Activated CD4-positive, alpha-beta T cell treated with anti-CD3 and anti-CD28 coated beads, Interleukin-2, Interleukin-4, amounts not matched to agents 100 ng/mL and 50 ng/mL, durations not matched to agents 16 hours and 8 hours (primary cell): ENCODE measurements at regions not wholly inside any gene's neighbourhood (a gene's known extent, or its start where the extent isn't known, plus 50 kb on each side); places are given as distances from the start of the nearest gene placed in this dataset.

Source experiments
- DNase-seq: peaks from one replicate; pipeline ENCODE4 v3.0.0-alpha.2; 2020; ENCODE audit warnings: low spot score

DNA sequence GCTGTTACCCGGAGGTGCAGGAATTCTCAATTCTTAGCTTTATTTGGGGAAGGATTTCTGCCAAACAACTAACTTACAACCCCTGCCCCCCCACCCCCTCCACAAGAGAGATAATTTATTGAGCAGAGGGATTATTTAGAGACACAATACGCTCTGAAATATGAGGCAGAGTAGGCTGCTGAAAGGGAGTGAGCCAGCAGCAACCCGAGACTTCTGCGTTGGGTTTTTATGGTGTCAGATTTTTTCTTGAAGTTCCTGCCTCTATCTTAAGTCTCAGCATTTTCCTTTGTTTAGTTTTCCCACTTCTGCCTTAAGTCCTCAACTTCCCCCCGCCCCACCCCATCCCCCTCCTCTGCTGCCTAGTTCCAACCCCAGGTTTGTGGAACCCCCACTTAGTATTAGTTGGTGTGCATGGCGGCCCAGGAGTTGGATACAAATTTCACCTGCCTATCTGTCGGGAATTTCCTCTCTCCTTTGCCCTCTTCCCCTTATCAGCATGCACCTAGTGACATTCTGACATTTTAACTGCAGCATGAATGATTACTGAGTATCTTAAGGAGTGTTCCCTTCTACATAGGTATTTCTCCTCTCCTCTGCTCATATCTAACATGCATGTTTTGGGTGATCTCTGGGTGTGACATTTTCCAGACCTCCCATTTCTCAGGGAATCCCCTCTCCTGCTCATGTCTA, 1635.9 kb upstream of the LRRTM1 start:
- DNase-seq = no peak

DNA sequence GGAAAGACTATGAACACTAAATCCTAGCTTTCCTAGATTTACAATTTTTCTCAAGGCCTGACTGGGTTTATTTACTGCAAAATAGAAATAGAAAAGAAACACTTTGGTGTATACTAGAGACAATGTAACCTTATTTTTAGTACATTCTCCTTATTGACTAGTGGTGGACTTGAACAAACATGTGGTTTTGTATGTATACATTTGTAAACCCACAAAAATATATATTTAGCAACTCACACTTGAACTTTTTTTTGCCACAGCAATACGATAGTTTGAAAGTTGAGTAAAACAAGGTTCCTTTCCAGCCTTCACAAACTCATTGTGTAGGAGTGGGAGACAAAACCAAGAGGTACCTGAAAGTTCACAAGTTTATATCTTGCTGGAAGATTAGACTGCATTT, 1633.4 kb upstream of the LRRTM1 start:
- DNase-seq = no peak

DNA sequence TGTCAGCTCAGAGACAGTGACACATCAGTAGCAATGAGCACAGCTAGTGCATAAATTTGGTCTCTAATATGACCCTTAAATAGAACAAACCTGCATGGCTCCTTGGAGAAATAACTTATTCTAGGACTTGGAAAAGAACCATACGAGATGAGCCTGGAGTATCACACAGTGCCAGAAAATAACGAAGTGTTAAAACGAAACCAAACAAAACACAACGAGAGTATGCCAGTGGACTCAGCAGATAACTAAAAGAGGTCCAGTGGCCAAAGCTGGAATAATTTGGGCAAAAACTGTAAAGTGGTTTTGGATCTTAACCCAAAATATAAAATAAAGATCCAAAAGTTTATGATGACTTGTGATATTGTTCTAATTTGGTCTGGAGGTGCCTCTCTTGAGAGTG, 1599.0 kb upstream of the LRRTM1 start:
- DNase-seq = no peak

DNA sequence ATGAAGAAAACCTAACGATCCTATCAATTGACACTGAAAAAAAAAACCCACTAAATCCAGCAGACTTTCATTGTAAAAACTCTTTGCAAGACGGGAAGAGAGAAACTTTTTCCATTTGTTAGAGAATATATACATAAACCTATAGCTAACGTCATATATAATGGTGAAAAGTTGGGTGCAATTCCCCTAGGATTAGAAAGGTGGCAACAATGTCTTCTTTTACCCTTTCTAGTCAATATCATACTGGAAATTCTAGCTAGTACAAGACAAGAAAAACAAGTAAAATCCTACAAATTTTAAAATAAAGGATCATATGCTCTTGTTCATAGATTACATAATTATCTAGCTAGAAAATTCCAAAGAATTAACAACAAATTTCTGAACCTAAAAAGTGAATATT, 1596.5 kb upstream of the LRRTM1 start:
- DNase-seq = no peak

DNA sequence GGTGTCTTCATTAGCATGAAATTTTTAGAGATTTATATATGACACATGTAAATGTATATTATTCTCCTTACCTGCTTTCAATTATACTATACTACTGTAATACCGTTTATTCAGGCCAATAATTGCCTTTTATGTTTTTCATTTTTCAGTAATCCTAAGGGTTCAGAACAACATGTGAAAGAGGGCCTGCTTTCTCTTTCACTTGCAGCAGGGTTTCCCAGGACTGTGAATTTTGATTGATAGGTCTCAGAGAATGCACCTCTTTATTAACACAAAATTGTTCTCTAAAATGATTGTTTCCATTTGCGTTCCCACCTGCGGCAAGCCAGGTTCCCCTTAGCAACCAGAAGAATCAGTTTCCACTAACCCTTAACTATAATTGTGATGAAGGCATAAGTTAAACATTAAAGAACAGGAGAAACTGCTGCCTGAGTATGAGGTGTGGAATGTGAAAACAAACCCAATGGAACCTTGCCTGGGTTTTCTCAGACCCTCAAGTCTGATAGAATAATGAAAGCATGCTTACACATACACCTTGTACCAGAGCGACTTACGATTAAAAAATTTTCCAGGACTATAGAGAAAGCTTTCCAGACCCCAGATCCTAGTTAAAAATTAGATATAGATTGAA, 1591.2 kb upstream of the LRRTM1 start:
- DNase-seq = no peak

DNA sequence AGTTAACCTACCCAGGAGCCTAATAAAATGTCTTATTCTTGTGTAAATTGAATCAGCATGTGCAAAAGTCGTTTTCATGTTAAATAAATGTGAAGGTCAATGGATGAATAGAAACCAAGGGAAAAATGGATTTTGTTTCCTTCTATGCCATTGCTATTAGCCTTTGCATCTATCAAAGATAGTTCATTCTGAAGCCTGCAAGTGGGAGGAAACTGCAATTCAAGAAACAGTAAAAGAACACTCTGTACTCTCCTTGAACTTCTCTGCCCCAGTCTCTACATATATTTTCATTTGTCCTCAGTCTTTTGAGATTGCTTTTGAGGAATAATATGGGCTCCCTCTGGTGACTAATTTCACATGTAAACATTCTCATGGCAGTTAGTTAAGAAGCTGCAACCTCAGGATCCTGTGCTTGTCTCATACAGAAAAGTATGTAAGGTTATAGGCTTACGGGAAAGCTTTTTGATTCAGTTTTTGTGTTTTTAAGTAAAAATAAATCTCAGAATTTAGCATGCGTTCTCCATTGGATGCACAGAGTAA, 1590.0 kb upstream of the LRRTM1 start:
- no peak for DNase-seq

DNA sequence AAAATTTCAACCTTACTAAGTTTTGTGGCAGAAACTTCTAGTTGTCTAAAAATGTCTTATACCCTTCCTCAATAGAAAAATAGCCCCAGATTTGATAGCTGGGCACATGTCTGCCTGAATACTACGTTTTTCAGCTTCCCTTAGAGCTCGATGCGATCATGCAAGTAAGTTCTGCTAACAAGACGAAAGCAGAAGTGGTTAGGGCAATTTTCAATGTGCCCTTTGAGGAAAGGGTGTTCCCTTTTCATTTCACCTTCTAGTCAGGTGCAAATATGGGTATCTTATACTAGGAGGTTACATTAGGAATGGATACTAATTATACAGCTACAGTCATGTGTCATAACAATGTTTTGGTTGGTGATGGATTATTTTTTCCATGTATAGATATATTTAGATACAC, 1572.1 kb upstream of the LRRTM1 start:
- no peak for DNase-seq

DNA sequence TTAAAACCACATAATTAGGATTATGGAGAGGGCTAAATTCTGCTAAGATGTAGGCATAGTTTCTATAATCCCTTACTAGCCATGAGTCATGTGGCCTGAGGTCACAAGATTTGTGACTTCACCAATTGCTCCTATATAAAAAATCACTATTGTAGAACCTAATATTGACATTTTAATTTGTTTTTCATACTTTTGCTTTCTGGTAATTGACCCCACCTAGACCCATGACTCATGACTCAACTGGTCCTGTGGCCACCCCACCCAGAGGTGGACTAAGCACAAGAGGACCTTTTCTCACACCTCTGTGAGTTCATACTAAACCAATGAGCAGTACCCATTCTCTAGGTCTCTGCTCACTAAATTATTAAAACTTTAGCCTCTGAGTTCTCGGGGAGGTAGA, 1567.5 kb upstream of the LRRTM1 start:
- DNase-seq = no peak

DNA sequence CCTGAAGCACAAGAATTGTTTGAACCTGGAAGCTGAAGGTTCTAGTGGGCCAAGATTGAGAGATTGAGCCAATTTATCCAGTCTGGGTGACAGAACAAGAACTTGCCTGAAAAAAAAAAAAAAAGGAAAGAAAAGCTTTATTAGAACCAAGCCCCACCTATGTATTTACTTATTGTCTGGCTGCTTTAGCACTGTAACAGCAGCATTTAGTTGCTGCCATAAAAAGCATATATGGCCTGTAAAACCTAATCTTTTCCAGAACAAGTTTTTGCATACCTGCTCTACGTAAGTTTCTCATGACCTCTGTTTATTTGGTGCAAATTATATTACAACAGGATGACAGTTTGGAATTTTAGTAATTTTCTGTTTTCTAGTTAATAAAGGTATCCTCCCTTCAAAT, 1565.6 kb upstream of the LRRTM1 start:
- no peak for DNase-seq

DNA sequence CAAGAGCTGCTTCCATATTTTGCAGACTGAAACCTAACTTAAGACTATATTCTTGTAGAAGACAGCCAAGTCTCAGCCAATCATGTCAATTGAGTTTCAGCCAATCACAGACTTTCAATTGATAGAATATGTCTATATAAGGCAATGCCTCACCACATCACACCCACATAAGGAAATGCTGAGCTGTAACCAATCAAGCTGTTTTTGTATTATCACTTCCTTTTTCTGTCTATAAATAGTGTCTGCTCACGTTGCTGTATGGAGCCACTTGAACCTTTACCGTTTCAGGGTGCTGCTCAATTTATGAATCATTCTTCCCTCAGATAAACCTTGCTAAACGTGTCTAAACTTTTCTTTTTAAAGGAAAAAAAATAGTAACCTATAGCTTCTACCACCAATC, 1554.4 kb upstream of the LRRTM1 start:
- DNase-seq = no peak

DNA sequence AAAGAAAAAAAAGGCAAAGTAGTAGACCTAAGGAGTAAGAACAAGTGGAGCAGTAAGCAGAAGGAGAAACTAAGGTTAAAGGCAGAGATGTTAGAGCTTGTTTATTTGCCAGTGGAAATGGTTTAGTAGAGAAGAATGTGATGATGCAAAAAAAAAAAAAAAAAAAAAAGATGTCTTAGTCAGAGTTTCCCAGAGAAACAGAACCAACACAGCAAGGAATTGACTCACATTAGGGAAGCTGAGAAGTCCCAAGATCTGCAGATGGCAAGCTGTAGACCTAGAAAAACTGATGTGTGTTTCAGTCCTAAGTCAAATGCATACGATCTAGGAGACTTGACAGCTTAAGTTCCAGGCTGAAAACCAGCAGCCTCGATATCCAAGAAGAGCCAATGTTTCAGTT, 1548.8 kb upstream of the LRRTM1 start:
- DNase-seq = no peak

DNA sequence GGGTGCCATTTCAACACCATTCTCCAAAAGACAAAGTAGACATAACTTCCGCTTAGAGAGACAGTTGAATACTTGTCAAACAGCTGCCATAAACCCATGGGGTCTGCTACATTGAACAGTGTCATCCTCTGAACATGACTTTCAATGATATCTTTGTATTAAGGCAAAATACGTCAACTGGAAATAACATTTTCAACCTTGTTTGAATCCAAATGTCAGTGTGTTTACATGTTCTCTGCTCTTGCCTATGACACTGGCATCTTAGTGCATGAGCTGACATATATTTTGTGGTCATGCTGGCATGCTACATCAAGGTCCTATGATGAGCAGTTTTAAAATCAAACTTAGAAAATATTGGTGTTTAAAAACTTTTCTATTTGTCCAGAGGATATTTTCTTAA, 1548.1 kb upstream of the LRRTM1 start:
- DNase-seq = no peak

DNA sequence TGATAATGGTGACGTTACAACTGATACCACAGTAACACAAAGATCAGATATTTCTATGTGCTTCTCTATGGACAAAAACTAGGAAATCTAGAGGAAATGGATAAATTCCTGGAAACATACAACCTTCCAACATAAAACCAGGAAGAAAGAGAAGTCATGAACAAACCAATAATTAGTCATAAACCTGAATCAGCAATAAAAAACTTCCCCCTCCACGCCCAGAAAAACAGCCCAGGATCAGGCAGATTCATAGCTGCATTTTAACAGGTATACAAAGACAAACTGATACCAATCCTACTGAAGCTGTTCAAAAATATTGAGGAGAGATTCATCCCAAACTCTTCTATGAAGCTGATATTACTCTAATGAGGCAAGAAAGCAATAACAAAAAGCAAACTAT, 1535.2 kb upstream of the LRRTM1 start:
- no peak for DNase-seq

DNA sequence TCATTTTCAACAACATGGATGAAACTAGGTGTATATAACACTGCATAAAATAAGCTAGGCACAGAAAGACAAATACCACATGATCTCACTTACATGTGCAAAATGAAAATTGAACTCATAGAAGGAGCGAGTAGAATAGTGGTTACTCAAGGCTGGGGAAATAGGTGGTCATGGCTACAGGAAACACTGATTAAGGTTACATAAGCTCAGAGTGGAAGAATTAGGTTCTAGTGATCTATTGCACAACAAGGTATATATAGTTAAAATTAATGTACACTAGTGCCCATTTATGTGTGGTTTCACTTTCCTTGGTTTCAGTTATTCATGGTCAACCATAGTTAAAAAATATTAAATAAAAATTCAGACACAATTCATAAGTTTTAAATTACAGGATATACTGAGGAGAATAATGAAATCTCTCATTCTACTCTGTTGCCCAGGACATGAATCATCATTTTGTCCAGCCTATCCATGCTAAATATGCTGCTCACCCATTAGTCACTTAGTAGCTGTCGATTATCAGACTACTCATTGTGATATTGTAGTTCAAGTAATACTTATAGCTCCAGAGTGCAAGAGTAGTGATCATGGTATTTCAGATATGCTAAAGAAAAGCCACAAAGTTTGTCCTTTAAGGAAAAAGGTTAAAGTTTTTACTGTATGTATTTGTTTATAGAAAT, 1530.9 kb upstream of the LRRTM1 start:
- no peak for DNase-seq

DNA sequence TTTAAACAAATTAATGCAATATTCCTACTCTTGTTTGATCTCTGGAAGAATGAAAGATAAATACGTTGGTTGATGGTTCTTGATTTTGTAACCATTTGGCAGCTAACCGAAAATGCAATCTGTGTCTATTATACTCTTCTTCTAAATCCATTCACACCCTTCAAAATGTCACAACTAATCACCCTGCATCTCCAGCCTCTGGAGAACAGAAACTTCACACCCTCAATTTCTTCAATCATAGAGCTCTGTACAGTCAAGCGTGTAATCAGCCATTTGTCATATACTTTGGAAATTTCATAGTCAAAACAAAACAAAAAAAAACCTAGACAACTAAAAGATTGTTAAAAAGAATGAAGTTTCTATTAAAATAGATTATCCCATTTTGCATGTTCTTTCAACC, 1482.3 kb upstream of the LRRTM1 start:
- DNase-seq = no peak

DNA sequence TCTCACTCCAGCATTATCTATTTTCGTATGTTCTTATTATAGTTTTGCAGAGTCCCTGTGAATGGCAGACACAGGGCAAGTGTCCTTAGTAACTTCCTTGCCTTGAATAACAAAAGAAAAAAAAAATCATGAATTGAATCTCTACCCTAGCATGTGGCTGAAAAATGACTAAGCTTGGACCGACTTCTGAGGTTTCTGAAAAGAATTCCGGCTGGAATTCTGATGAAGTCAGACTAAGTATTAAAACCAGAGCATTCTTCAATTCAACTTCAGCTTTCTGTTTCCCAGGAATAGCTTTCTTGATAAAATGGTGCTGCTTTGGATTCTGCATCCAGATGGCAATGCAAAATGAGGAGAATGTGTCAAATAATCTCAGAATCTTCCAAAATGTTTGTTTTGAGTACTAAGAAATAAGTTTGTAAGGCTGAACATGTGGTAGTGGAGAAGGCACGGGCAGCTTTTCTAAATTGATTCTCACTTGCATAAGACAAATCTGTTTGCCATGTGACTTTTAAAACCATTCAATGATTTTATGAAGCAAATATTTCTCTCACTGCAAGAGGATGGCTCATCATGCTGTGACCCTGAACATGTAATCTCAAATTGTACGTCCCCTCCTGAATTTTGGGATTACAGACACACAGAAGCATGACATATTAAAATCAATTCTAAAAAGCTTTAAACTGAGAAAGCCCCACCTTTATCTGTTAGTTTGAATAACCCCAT, 1462.8 kb upstream of the LRRTM1 start:
- DNase-seq = no peak

DNA sequence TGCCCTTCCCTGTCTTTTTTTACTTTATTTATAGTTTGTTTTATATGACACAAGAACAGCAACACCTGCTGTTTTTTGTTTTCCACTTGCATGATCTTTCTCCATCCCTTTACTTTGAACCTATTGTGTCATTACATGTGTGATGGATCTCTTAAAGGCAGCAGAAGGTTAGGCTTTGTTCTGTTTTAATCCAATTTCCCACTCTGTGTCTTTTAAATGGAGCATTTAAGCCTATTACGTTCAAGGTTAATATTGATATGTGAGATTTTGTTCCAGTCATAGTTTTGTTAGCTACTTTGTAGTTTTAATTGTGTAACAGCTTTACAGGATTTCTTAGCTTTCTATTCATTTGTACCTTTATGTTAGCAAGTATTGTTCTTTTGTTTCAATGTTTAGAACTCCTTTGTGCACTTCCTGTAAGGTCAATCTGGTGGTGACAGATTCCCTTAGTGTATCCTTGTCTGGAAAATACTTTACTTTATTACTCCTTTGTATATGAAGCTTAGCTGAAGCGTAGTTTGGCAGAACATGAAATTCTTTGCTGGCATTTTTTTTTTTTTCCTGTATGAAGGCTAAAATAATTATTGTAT, 1443.0 kb upstream of the LRRTM1 start:
- no peak for DNase-seq

DNA sequence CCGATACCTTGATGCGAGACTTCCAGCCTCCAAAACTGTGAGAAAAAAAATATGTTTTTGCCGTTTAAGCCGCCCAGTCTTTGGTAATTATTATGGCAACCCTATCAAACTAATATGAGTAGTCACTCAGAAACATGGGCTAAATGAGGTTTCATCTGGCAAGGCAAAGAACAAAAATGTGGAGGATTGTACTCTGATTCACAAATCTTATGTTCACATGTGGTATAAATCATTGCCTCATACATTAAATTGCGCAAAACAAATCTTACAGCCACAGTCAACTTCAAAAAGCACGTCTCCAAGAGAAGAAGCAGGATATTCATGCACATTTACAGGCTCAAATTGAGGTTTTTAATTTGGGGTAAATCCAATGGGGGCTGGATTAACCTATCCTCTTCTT, 1435.4 kb upstream of the LRRTM1 start:
- no peak for DNase-seq

DNA sequence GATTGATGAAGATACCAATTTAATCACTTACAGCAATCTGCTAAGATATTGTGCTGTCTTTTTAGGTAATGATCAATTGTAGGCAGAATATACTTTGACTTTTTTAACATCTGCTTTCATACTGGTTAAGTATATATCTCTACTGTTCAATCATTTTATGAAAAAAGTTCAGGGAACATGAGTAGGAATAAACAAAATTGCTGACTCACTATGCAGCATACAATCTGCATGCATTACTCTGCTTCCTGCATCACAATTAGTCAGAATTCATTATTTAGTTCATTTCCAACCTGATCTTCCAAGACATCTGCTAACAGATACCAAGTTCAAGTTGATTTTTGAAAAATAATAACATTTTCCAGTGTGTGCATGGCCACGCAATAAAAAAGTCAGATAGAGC, 1430.4 kb upstream of the LRRTM1 start:
- DNase-seq = no peak

DNA sequence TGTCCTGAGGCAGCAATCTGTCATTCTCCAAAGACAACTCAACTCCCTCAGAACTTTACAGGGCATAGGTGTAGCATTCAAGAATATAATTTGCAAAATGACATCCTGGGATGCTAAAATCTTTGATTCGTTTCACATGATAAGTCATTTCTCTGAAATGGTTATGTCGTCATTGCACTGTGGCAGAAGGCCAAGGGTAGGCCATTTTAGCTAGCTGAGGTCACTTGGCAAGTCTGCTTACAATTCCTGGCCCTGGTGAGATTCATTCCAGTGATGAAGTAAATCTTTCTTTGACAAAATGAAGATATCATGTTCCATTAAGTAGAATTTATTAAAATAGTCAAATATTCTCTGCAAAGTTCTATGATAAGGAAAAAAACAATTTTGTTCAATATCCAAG, 1410.3 kb upstream of the LRRTM1 start:
- DNase-seq = no peak

DNA sequence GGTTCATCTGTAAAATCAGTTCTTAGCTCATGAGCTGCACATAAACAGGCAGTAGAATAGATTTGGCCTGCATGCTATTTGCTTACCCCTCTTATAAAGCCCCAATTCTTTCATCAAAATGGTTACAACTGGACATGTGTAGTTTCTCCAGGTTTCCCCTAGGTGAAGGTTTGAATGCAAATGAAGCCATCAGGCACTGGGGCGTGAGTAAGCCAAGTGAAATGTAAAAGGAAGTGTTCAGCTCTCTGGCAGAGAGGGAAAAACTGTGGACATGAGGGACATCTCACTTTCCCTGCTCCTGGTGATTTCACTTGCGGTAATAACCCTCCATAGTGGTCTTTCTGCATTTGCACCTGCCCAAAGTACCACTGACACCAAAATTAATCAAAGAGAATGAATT, 1402.3 kb upstream of the LRRTM1 start:
- DNase-seq = no peak

DNA sequence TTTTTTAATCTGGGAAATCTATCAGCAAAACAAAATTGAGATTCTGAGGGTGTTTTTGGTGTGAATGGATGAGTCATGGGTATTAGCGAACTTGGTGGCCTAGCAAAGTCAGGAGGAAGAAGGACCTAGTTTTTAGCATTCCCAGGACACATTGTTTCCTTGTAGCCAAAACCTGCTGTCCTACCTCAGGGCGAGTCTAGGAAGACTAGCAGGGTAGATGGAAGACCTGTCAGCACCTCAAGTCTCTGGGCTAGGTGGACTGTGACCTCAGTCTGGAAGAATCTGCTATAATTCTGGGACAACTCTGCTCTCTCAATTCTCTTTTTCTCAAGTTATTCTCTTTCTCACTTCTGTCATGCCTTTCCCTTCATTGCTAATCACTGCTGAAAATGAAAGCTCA, 1399.3 kb upstream of the LRRTM1 start:
- DNase-seq = no peak
